ENCODE measurements at regions not wholly inside any gene's neighbourhood (a gene's known extent, or its start where the extent isn't known, plus 50 kb on each side); places are given as distances from the start of the nearest gene placed in this dataset.

DNA sequence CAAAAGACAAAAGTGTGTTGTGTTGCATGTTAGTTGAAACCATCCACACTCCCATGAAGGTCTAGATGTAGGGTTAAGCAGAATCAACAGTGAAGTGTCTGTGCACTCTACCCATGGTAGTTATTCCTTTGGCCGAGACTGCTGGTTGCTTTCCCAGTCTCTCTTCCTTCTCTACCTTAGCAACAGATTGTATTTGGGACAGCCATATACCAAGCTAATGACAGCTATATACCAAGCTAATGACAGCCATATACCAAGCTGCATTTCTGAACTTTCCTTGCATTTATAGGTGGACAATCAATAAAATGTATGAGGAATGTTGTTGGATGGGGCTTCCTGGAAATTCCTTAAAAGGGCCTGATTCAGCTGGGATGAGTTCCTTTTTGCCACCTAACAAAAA lies 80.5 kb upstream of the ENPEP start:
- TF ChIP-seq EZH2 (IDR thresholded peaks at IDR 0.05; ENCODE audit: low read depth) (no peak), CTCF (conservative IDR thresholded peaks at IDR 0.05) (no peak)
